ENCODE measurements at regions not wholly inside any gene's neighbourhood (a gene's known extent, or its start where the extent isn't known, plus 50 kb on each side); places are given as distances from the start of the nearest gene placed in this dataset.

DNA sequence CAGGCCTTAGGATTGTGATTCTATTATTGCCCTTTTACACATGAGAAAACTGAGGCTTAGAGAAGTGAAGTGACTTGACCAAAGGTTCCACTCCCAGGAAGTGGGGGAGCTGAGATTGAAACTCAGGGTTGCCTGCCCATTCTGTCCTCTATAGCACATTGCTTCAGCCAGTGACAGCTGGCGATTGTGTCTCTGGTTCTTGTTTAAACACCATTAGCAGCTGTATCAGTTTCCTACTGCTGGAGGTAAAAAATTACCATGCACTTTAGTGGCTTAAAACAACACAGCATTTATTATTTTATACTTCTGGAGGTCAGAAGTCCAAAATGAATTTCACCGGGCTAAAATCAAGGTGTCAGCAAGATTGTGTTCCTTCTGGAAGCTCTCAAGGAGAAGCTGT lies 205.8 kb upstream of the MAMLD1 start:
- Histone ChIP-seq H3K27ac (ENCODE audit: low read length) (no peak overlapping the region), H3K9ac (ENCODE audit: low read length) (no peak overlapping the region), H3K9me3 (ENCODE audit: low read length) (no peaks in the 10 kb centered on the region), H3K27me3 (ENCODE audit: low read length) (no peaks in the 10 kb centered on the region), H3K36me3 (ENCODE audit: low read depth, low read length) (no peaks in the 10 kb centered on the region), H3K4me1 (ENCODE audit: insufficient read depth, low read length) (peaks cover 15% of the 10 kb centered on the region), H3F3A (ENCODE audit: low read length, unreplicated experiment) (no peaks in the 10 kb centered on the region), H4K20me1 (ENCODE audit: low read length) (no peaks in the 10 kb centered on the region), H2AFZ (ENCODE audit: low read length) (no peak overlapping the region), H3K79me2 (ENCODE audit: low read length) (no peaks in the 10 kb centered on the region), H3K9me2 (replicated peaks; ENCODE audit: low read length) (no peaks in the 10 kb centered on the region), H3K4me3 (ENCODE audit: low read length) (no peak overlapping the region), H3K4me2 (ENCODE audit: low read length) (no peak overlapping the region)
- CTCF ChIA-PET = no interaction called here
- DNase-seq (no peak), ATAC-seq (no peak)
- TF ChIP-seq EZH2 (IDR thresholded peaks at IDR 0.05; ENCODE audit: low read length, unreplicated experiment) (no peak), EZH2phosphoT487 (IDR thresholded peaks at IDR 0.05; ENCODE audit: borderline replicate concordance, low read length) (no peak)
- TF ChIP-seq, protein P1, sequence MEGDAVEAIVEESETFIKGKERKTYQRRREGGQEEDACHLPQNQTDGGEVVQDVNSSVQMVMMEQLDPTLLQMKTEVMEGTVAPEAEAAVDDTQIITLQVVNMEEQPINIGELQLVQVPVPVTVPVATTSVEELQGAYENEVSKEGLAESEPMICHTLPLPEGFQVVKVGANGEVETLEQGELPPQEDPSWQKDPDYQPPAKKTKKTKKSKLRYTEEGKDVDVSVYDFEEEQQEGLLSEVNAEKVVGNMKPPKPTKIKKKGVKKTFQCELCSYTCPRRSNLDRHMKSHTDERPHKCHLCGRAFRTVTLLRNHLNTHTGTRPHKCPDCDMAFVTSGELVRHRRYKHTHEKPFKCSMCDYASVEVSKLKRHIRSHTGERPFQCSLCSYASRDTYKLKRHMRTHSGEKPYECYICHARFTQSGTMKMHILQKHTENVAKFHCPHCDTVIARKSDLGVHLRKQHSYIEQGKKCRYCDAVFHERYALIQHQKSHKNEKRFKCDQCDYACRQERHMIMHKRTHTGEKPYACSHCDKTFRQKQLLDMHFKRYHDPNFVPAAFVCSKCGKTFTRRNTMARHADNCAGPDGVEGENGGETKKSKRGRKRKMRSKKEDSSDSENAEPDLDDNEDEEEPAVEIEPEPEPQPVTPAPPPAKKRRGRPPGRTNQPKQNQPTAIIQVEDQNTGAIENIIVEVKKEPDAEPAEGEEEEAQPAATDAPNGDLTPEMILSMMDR (conservative IDR thresholded peaks at IDR 0.05; ENCODE audit: low read depth, low read length) = no peak
- intact Hi-C loops (cut with micrococcal nuclease) = no loop called here
- no TSS peak for BruUV-seq (replicated peaks)
- POLR2A ChIA-PET (ENCODE audit: unreplicated experiment) = no interaction called here

DNA sequence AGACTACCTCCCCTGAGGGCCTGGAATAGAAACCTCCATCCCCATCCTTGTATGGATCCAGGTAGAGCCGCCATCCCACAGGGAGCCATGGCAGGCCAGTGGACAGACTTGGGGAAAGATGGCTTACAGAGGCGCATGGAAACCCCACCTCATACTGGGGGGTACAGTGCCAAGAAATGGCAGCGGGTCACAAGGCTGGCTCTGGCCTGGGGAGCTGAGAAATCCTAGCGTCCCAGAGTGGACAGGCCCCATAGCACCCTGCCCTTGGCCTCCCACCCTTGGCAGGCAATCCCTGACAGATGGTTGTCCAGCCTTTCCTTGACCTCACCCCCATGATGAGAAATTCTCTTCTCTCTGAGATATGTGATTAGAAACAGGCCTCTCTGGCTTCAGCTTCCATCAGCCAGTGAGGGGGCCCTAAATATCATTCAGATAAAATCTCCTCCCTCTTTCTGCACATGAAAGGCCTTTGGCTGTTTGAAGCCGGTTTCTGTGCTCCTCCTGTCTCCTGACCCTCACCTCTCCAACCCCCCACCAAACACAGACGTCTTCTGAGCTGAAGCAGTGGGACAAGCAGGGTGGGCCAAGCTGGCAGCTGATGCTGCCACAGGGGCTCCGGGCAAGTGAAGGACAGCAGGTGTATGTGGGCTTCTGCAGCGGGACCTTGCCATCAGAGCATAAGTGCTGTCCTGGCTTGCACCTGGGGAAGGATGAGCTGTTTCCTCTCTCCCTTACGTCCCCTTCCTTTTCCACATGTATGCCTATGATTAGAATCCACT lies 204.4 kb upstream of the MAMLD1 start:
- Histone ChIP-seq H3K27me3 (ENCODE audit: low read length) (no peaks in the 10 kb centered on the region), H3K4me3 (ENCODE audit: low read length) (no peak overlapping the region), H3K36me3 (ENCODE audit: low read depth, low read length) (no peaks in the 10 kb centered on the region), H3K27ac (ENCODE audit: low read length) (no peak overlapping the region), H3F3A (ENCODE audit: low read length, unreplicated experiment) (no peaks in the 10 kb centered on the region), H3K4me2 (ENCODE audit: low read length) (no peak overlapping the region), H3K79me2 (ENCODE audit: low read length) (no peaks in the 10 kb centered on the region), H3K9me3 (ENCODE audit: low read length) (no peaks in the 10 kb centered on the region), H3K4me1 (ENCODE audit: insufficient read depth, low read length) (peaks cover 16% of the 10 kb centered on the region), H2AFZ (ENCODE audit: low read length) (no peak overlapping the region), H4K20me1 (ENCODE audit: low read length) (no peaks in the 10 kb centered on the region), H3K9ac (ENCODE audit: low read length) (no peak overlapping the region), H3K9me2 (replicated peaks; ENCODE audit: low read length) (no peaks in the 10 kb centered on the region)
- DNase-seq (no peak), ATAC-seq (no peak)
- TF ChIP-seq EZH2 (IDR thresholded peaks at IDR 0.05; ENCODE audit: low read length, unreplicated experiment) (no peak), EZH2phosphoT487 (IDR thresholded peaks at IDR 0.05; ENCODE audit: borderline replicate concordance, low read length) (no peak)
- TF ChIP-seq, protein P1 (conservative IDR thresholded peaks at IDR 0.05; ENCODE audit: low read depth, low read length) = no peak
- intact Hi-C loops (cut with micrococcal nuclease) = no loop called here
- BruUV-seq (replicated peaks) = no TSS peak
- ChIA-PET CTCF (no interaction called here), POLR2A (ENCODE audit: unreplicated experiment) (no interaction called here)

DNA sequence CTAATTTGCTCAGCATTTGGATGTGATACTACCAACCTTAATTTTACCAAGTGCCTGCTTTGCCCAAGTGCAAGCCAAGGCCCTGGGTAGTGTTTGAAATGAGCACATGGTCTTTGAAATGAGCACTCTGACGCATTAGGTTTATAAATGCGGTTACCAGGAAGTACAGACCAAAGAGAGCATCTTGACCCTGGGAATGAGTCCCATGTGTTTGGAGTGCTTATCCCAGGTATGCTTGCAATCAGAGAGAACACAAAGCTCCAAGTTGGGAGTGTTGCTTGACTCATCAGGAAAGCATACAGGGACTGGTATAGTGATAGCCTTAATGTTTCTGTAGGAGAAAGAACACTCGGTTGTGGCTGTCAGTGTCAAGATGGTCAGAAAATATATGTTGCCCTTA lies 203.6 kb upstream of the MAMLD1 start:
- TF ChIP-seq, protein P1 (conservative IDR thresholded peaks at IDR 0.05; ENCODE audit: low read depth, low read length) = no peak
- TF ChIP-seq EZH2phosphoT487 (IDR thresholded peaks at IDR 0.05; ENCODE audit: borderline replicate concordance, low read length) = no peak
- no peak for TF ChIP-seq EZH2 (IDR thresholded peaks at IDR 0.05; ENCODE audit: low read length, unreplicated experiment)
- no peak for ATAC-seq

More for the DNA sequence above, 203.6 kb upstream of the MAMLD1 start:
- no peak overlapping the region for H2AFZ ChIP-seq (ENCODE audit: low read length)
- no peaks in the 10 kb centered on the region for H3F3A ChIP-seq (ENCODE audit: low read length, unreplicated experiment)
- H4K20me1 ChIP-seq (ENCODE audit: low read length) = no peaks in the 10 kb centered on the region
- H3K27me3 ChIP-seq (ENCODE audit: low read length) = no peaks in the 10 kb centered on the region
- ChIA-PET CTCF (no interaction called here), POLR2A (ENCODE audit: unreplicated experiment) (no interaction called here)
- H3K36me3 ChIP-seq (ENCODE audit: low read depth, low read length) = no peaks in the 10 kb centered on the region
- no peak overlapping the region for H3K27ac ChIP-seq (ENCODE audit: low read length)
- H3K4me3 ChIP-seq (ENCODE audit: low read length) = no peak overlapping the region
- H3K4me2 ChIP-seq (ENCODE audit: low read length) = no peak overlapping the region
- no peaks in the 10 kb centered on the region for H3K9me2 ChIP-seq (replicated peaks; ENCODE audit: low read length)
- no peak for DNase-seq
- intact Hi-C loops (cut with micrococcal nuclease) = no loop called here
- BruUV-seq (replicated peaks) = no TSS peak
- H3K9me3 ChIP-seq (ENCODE audit: low read length) = no peaks in the 10 kb centered on the region
- peaks cover 16% of the 10 kb centered on the region for H3K4me1 ChIP-seq (ENCODE audit: insufficient read depth, low read length)
- H3K79me2 ChIP-seq (ENCODE audit: low read length) = no peaks in the 10 kb centered on the region
- no peak overlapping the region for H3K9ac ChIP-seq (ENCODE audit: low read length)

All from PC-3 (cell line).